Heart left ventricle (tissue), 16 donors: ENCODE measurements at regions not wholly inside any gene's neighbourhood (a gene's known extent, or its start where the extent isn't known, plus 50 kb on each side); places are given as distances from the start of the nearest gene placed in this dataset.
"Not testable (repeated sequence)": the region's sequence is repeated elsewhere in the genome, so short reads cannot be mapped to it uniquely, and the experiment has no call there.

Experiments
- ATAC-seq, 4 donors: fragments of 200-7000 bp; cut with Tn5 transposase; one replicate each; pipeline ENCODE4 v1.9.1; 2020 to 2022; ENCODE audit warnings: moderate library complexity in 4 of 4, mild to moderate bottlenecking in 3 of 4, moderate number of reproducible peaks in 1 of 4
- DNase-seq, 5 donors: peaks; one replicate each; pipeline ENCODE4 v3.0.0-alpha.2; 2020
- H3K27ac ChIP-seq, 12 donors: fragments of 200-600 bp; sonication (generic) in 4 of 12; one replicate each; pipeline versions ENCODE4 v1.5.0 to v1.8.0; 2016 to 2022; ENCODE audit warnings: mild to moderate bottlenecking in 2 of 12
- H3K27me3 ChIP-seq, 9 donors: fragments of 200-600 bp; sonication (generic) in 2 of 9; one replicate each; pipeline versions ENCODE4 v1.5.1 to v1.8.0; 2016 to 2022; ENCODE audit warnings: mild to moderate bottlenecking in 3 of 9
- H3K36me3 ChIP-seq, 9 donors: fragments of 200-600 bp; sonication (generic) in 2 of 9; one replicate each; pipeline versions ENCODE4 v1.5.0 to v1.8.0; 2018 to 2022; ENCODE audit warnings: mild to moderate bottlenecking in 2 of 9
- H3K4me1 ChIP-seq, 12 donors: fragments of 200-600 bp; sonication (generic) in 4 of 12; one replicate each; pipeline versions ENCODE4 v1.5.0 to v1.8.0; 2016 to 2022; ENCODE audit warnings: mild to moderate bottlenecking in 3 of 12
- H3K4me3 ChIP-seq, 12 donors: fragments of 200-600 bp; sonication (generic) in 4 of 12; one replicate each; pipeline versions ENCODE4 v1.5.0 to v1.8.0; 2017 to 2022; ENCODE audit warnings: mild to moderate bottlenecking in 9 of 12, moderate library complexity in 4 of 12
- H3K9me3 ChIP-seq, 12 donors: fragments of 200-600 bp; sonication (generic) in 4 of 12; one replicate each; pipeline versions ENCODE4 v1.5.0 to v1.8.0; 2016 to 2022; ENCODE audit warnings: mild to moderate bottlenecking in 1 of 12
- CTCF ChIP-seq, 12 donors: fragments of 200-600 bp; sonication (generic) in 4 of 12; IDR thresholded peaks; one replicate each; pipeline versions ENCODE4 v1.5.0 to v1.8.0; 2018 to 2022; ENCODE audit warnings: antibody characterized with exemption in 12 of 12, mild to moderate bottlenecking in 5 of 12
- POLR2A ChIP-seq, 2 donors: fragments of 450-650 bp; IDR thresholded peaks; one replicate each; pipeline ENCODE4 v1.6.1; 2017; ENCODE audit warnings: antibody characterized with exemption in 2 of 2, mild to moderate bottlenecking in 2 of 2, moderate library complexity in 2 of 2
- WGBS, 4 donors: extraction: QIAGEN DNeasy Blood & Tissue Kit in 2 of 4; methylation state at CpG; one replicate each; pipeline versions ENCODE4 v1.1.5 to v1.1.7; 2013 to 2018; 5-methylcytosine and 5-hydroxymethylcytosine counted together
- intact Hi-C, 10 donors: fragments of 100-400 bp; cut with DNase I; formaldehyde crosslinking; loops; one replicate each; pipeline versions ENCODE4 v1.11.1 to v1.14.2; 2022
- donor health status: ischemic (EF 13 %, LVEDD 7.1; RV severe dilation, severe dysfunction).
- donor health status: healthy with polysubstance abuse.
- donor health status: DM: no; HTN: yes; CAD: no.
- donor health status: DM: no; HTN: no; CAD: no.
- donor health status: ischemic (EF 25% LVEDD 6.9; RV normal size, moderate dysfunction).
- donor health status: ischemic (EF 25% LVEDD 5.7; RV mildly dilated, moderate dysfunction).
- donor health status: healthy.
- donor health status: DM: yes; HTN: yes; CAD: no.
- donor health status: ischemic (EF 35%, LVEDD 5.7; RV mildly dilated, moderate dysfunction).
- donor health status: nonischemic (EF 11% LVEDD 7.7; RV severe dilation, severe dysfunction).
- donor health status: DM: yes; HTN: yes; CAD: no.
- donor health status: PGD.
- donor health status: ischemic (EF 29% LVEDD 5.4; RV normal size, mild dysfunction).
- donor health status: nonischemic (EF 23%, LVEDD 6.1; RV moderate dilation, normal function).

GRCh38 chr11:14573539-14574057, 53.4 kb upstream of the PSMA1 start:
- intact Hi-C loops, H3K27me3 ChIP-seq, H3K27ac ChIP-seq, ATAC-seq, H3K36me3 ChIP-seq, DNase-seq, H3K4me3 ChIP-seq: not testable (repeated sequence)
- Histone ChIP-seq H3K9me3 (peaks cover 0 to 10% (median 0%) of the 10 kb centered on the region in 12 donors), H3K4me1 (peaks cover 0 to 20% (median 1%) of the 10 kb centered on the region in 12 donors)
- WGBS, 4 donors, result 45 to 75% (median 65%) methylated on average over 3 of the region's 3 CpGs

- peak overlapping the region in 1 of 12 donors; percentile 65 for H3K27ac ChIP-seq
- no peak for DNase-seq
- intact Hi-C loops, result no loop called here
- H3K27me3 ChIP-seq, result no peaks in the 10 kb centered on the region
- peaks cover 0 to 9% (median 0%) of the 10 kb centered on the region in 12 donors for H3K9me3 ChIP-seq
- TF ChIP-seq POLR2A (IDR thresholded peaks at IDR 0.05) (no peak), CTCF (IDR thresholded peaks at IDR 0.05) (no peak)
- no peak overlapping the region for H3K4me3 ChIP-seq
- no peaks in the 10 kb centered on the region for H3K36me3 ChIP-seq
- peaks cover 0 to 27% (median 4%) of the 10 kb centered on the region in 12 donors for H3K4me1 ChIP-seq
- 91 to 97% (median 95%) methylated on average over 1 of the region's 1 CpG for WGBS, 4 donors
- ATAC-seq, result no peak
These were observed 57.1 kb upstream of the PSMA1 start for GRCh38 chr11:14577292-14577691.

GRCh38 chr11:14577835-14578529, 57.8 kb upstream of the PSMA1 start:
- intact Hi-C loops, result no loop called here
- peak overlapping the region in 1 of 12 donors; percentile 65 for H3K27ac ChIP-seq
- H3K4me1 ChIP-seq, result peaks cover 0 to 27% (median 4%) of the 10 kb centered on the region in 12 donors
- WGBS, 4 donors, result 73 to 85% (median 80%) methylated on average over 4 of the region's 4 CpGs
- peaks cover 0 to 9% (median 0%) of the 10 kb centered on the region in 12 donors for H3K9me3 ChIP-seq
- H3K4me3 ChIP-seq, result no peak overlapping the region
- H3K27me3 ChIP-seq, result no peaks in the 10 kb centered on the region
- TF ChIP-seq POLR2A (IDR thresholded peaks at IDR 0.05), result no peak
- TF ChIP-seq CTCF (IDR thresholded peaks at IDR 0.05), result no peak
- ATAC-seq (no peak), DNase-seq (no peak)
- no peaks in the 10 kb centered on the region for H3K36me3 ChIP-seq

GRCh38 chr11:14578541-14578956, 58.4 kb upstream of the PSMA1 start:
- intact Hi-C loops, result no loop called here
- DNase-seq (peak in 2 of 5 donors; percentile 25 to 32), ATAC-seq (peak; percentile 34 to 87 (median 68))
- Histone ChIP-seq H3K4me3 (no peak overlapping the region), H3K36me3 (no peaks in the 10 kb centered on the region), H3K27ac (peak overlapping the region in 4 of 12 donors; percentile 2 to 65 (median 11)), H3K9me3 (peaks cover 0 to 9% (median 0%) of the 10 kb centered on the region in 12 donors), H3K27me3 (no peaks in the 10 kb centered on the region), H3K4me1 (peaks cover 0 to 25% (median 4%) of the 10 kb centered on the region in 12 donors)
- TF ChIP-seq CTCF (IDR thresholded peaks at IDR 0.05), result no peak
- TF ChIP-seq POLR2A (IDR thresholded peaks at IDR 0.05), result no peak
- WGBS, 4 donors, result 19 to 35% (median 24%) methylated on average over 3 of the region's 3 CpGs
